ENCODE measurements at regions not wholly inside any gene's neighbourhood (a gene's known extent, or its start where the extent isn't known, plus 50 kb on each side); places are given as distances from the start of the nearest gene placed in this dataset.
"Not testable (repeated sequence)": the region's sequence is repeated elsewhere in the genome, so short reads cannot be mapped to it uniquely, and the experiment has no call there.

- no peak for DNase-seq (ENCODE audit: low read depth in 3 of 3, low spot score in 1 of 3)
Observed at GRCh38 chr20:39738651-39739050, 776.5 kb downstream of the DHX35 start.

- DNase-seq (ENCODE audit: low read depth in 3 of 3, low spot score in 1 of 3), result no peak
Observed at GRCh38 chr20:39736434-39737327, 774.5 kb downstream of the DHX35 start.

- not testable (repeated sequence) for DNase-seq (ENCODE audit: low read depth in 3 of 3, low spot score in 1 of 3)
Observed at GRCh38 chr20:39725513-39725912, 763.4 kb downstream of the DHX35 start.

- no peak for DNase-seq (ENCODE audit: low read depth in 3 of 3, low spot score in 1 of 3)
Observed at GRCh38 chr20:39719293-39719692, 757.1 kb downstream of the DHX35 start.

GRCh38 chr20:39717936-39718335 lies 755.8 kb downstream of the DHX35 start:
- DNase-seq (ENCODE audit: low read depth in 3 of 3, low spot score in 1 of 3), result no peak

GRCh38 chr20:39716796-39717341 lies 754.7 kb downstream of the DHX35 start:
- DNase-seq (ENCODE audit: low read depth in 3 of 3, low spot score in 1 of 3), result no peak

GRCh38 chr20:39713076-39713840 lies 751.1 kb downstream of the DHX35 start:
- no peak for DNase-seq (ENCODE audit: low read depth in 3 of 3, low spot score in 1 of 3)

- DNase-seq (ENCODE audit: low read depth in 3 of 3, low spot score in 1 of 3), result no peak
Observed at GRCh38 chr20:39706184-39706663, 744.1 kb downstream of the DHX35 start.

GRCh38 chr20:39705032-39705431 lies 742.9 kb downstream of the DHX35 start:
- no peak for DNase-seq (ENCODE audit: low read depth in 3 of 3, low spot score in 1 of 3)

GRCh38 chr20:39703357-39703756 lies 741.2 kb downstream of the DHX35 start:
- DNase-seq (ENCODE audit: low read depth in 3 of 3, low spot score in 1 of 3), result not testable (repeated sequence)

GRCh38 chr20:39702701-39703349 lies 740.7 kb downstream of the DHX35 start:
- DNase-seq (ENCODE audit: low read depth in 3 of 3, low spot score in 1 of 3), result no peak

GRCh38 chr20:39700528-39700927 lies 738.4 kb downstream of the DHX35 start:
- DNase-seq (ENCODE audit: low read depth in 3 of 3, low spot score in 1 of 3), result no peak

- DNase-seq (ENCODE audit: low read depth in 3 of 3, low spot score in 1 of 3), result no peak
Observed at GRCh38 chr20:39699166-39699725, 737.1 kb downstream of the DHX35 start.

- no peak for DNase-seq (ENCODE audit: low read depth in 3 of 3, low spot score in 1 of 3)
Observed at GRCh38 chr20:39698752-39699151, 736.6 kb downstream of the DHX35 start.

GRCh38 chr20:39691151-39691862 lies 729.2 kb downstream of the DHX35 start:
- DNase-seq (ENCODE audit: low read depth in 3 of 3, low spot score in 1 of 3), result no peak

- no peak for DNase-seq (ENCODE audit: low read depth in 3 of 3, low spot score in 1 of 3)
Observed at GRCh38 chr20:39676857-39677391, 714.8 kb downstream of the DHX35 start.

GRCh38 chr20:39676241-39676640 lies 714.1 kb downstream of the DHX35 start:
- no peak for DNase-seq (ENCODE audit: low read depth in 3 of 3, low spot score in 1 of 3)

GRCh38 chr20:39674842-39675241 lies 712.7 kb downstream of the DHX35 start:
- DNase-seq (ENCODE audit: low read depth in 3 of 3, low spot score in 1 of 3), result no peak

GRCh38 chr20:39670988-39671387 lies 708.8 kb downstream of the DHX35 start:
- DNase-seq (ENCODE audit: low read depth in 3 of 3, low spot score in 1 of 3), result no peak

- DNase-seq (ENCODE audit: low read depth in 3 of 3, low spot score in 1 of 3), result no peak
Observed at GRCh38 chr20:39669659-39670058, 707.5 kb downstream of the DHX35 start.
